ENCODE measurements at regions not wholly inside any gene's neighbourhood (a gene's known extent, or its start where the extent isn't known, plus 50 kb on each side); places are given as distances from the start of the nearest gene placed in this dataset.
"Not testable (repeated sequence)": the region's sequence is repeated elsewhere in the genome, so short reads cannot be mapped to it uniquely, and the experiment has no call there.

DNA sequence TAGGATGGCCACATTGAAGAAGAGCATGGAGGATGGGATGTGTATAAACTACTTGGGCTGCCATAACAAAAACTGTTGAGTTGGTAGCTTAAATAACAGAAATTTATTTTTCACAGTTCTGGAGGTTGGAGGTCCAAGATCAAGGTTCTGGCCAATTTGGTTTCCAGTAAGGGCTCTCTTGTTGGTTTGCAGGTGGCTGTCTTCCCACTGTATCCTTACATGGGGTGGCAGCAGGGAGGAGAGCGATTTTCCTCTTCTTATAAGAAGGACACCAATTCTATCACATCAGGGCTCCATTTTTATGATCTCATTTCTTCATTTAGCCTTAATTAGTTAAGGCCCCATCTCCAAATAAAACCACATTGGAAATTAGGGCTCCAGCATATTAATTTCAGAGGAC is 465.7 kb downstream of the GADD45G start:
- Histone ChIP-seq H3K27me3 (no peaks in the 10 kb centered on the region), H3K9me3 (no peaks in the 10 kb centered on the region), H3K36me3 (no peaks in the 10 kb centered on the region), H3K4me1 (no peaks in the 10 kb centered on the region), H3K27ac (no peak overlapping the region), H3K4me3 (no peak overlapping the region)
- intact Hi-C loops (cut with DNase I; ENCODE audit: low total_unique reads), result no loop called here
- TF ChIP-seq, protein P1, sequence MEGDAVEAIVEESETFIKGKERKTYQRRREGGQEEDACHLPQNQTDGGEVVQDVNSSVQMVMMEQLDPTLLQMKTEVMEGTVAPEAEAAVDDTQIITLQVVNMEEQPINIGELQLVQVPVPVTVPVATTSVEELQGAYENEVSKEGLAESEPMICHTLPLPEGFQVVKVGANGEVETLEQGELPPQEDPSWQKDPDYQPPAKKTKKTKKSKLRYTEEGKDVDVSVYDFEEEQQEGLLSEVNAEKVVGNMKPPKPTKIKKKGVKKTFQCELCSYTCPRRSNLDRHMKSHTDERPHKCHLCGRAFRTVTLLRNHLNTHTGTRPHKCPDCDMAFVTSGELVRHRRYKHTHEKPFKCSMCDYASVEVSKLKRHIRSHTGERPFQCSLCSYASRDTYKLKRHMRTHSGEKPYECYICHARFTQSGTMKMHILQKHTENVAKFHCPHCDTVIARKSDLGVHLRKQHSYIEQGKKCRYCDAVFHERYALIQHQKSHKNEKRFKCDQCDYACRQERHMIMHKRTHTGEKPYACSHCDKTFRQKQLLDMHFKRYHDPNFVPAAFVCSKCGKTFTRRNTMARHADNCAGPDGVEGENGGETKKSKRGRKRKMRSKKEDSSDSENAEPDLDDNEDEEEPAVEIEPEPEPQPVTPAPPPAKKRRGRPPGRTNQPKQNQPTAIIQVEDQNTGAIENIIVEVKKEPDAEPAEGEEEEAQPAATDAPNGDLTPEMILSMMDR (IDR thresholded peaks at IDR 0.05), result no peak
- no peak for TF ChIP-seq POLR2A (IDR thresholded peaks at IDR 0.05)
- no peak for DNase-seq

DNA sequence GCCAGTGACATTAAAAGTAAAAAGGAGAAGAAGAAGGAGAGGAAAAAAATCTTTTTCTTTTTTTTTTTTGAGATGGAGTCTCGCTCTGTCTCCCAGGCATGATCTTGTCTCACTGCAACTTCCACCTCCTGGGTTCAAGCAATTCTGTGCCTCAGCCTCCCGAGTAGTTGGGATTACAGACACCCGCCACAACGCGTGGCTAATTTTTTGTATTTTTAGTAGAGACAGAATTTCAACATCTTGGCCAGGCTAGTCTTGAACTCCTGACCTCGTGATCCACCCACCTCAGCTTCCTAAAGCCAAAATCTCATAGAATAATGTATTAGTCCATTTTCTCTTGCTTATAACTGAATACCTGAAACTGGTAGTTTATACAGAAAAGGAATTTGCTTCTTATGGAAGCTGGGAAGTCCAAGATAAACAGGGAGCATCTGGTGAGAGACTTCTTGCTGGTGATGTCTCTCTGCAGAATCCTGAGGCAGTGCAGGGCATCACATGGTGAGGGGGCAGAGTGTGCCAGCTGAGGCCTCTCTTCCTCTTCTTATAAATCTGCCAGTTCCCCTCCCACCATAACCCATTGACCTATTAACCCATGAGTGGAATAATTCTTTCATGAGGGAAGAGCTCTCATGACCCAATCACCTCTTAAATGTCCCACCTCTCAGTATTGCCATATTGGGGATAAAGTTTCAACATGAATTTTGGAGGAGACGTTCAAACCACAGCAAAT is 466.3 kb downstream of the GADD45G start:
- Histone ChIP-seq H3K4me3 (no peak overlapping the region), H3K27me3 (no peaks in the 10 kb centered on the region), H3K27ac (no peak overlapping the region), H3K36me3 (no peaks in the 10 kb centered on the region), H3K9me3 (no peaks in the 10 kb centered on the region), H3K4me1 (no peaks in the 10 kb centered on the region)
- intact Hi-C loops (cut with DNase I; ENCODE audit: low total_unique reads), result no loop called here
- no peak for DNase-seq
- TF ChIP-seq, protein P1 (IDR thresholded peaks at IDR 0.05), result no peak
- no peak for TF ChIP-seq POLR2A (IDR thresholded peaks at IDR 0.05)

DNA sequence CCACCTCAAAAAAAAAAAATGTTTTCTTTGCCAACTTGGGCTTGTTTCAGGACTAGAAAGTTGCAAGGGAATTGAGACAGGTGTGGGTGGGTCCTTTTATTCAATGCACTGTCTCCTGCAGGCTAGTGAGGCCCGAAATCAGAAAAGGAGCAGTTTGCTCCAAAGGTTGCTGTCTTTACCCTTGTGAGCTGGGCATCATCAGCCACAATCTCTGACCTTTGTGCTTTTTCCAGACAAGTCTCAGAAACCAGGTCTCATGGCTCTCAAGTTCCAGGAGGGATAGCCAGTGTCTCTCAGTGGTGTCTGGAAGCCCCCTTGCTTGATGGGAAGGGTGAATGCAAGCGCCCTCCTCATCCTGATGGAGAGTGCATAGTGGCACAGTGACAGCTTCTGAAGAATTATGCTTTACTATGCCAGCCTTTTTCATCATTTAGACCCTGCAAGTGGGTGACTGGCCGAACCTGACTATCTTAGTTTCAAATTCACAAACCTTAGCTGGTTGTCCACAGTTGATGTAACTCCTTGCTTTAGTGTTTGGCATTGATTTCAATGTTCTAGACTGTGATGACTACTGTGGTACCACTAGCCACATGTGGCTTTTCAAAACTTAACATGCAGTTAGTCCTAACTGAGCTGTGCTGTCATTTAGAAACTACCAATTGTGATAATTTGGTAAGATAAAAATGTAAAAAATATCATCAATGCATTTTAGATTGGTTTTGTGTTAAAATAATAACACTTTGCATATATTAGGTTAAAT is 468.6 kb downstream of the GADD45G start:
- no peaks in the 10 kb centered on the region for H3K4me1 ChIP-seq
- H3K4me3 ChIP-seq, result no peak overlapping the region
- no peak for DNase-seq
- no peak overlapping the region for H3K27ac ChIP-seq
- H3K27me3 ChIP-seq, result no peaks in the 10 kb centered on the region
- H3K36me3 ChIP-seq, result no peaks in the 10 kb centered on the region
- intact Hi-C loops (cut with DNase I; ENCODE audit: low total_unique reads), result no loop called here
- TF ChIP-seq, protein P1 (IDR thresholded peaks at IDR 0.05), result no peak
- no peak for TF ChIP-seq POLR2A (IDR thresholded peaks at IDR 0.05)
- H3K9me3 ChIP-seq, result no peaks in the 10 kb centered on the region

DNA sequence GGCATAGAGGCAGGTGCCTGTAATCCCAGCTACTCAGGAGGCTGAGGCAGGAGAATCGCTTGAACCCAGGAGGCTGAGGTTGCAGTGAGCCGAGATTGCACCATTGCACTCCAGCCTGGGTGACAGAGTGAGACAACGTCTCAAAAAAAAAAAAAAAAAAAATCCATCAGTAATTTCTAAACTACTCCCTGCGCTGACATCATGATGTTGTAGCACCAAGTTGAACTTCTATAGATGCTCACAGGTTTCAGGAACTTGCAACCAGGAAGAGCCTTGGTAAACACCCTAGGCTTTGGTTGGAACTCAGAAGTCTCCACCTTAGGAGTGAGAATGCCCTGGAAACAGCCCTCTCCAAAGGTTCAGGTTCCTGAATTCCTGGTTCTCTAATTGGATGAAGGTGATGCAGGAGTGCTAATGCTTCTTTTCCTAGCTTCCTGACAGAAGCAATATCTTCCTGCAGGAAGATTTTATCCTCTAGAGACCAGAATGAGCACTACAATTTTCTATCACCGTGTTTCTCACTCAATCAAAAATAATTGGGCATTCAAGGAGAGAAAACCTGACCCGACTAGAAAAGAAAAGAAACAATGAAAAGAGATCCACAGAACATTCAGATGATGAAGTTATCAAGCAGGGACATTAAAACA is 469.6 kb downstream of the GADD45G start:
- Histone ChIP-seq H3K9me3 (no peaks in the 10 kb centered on the region), H3K4me1 (no peaks in the 10 kb centered on the region), H3K27ac (no peak overlapping the region), H3K4me3 (no peak overlapping the region), H3K27me3 (no peaks in the 10 kb centered on the region), H3K36me3 (no peaks in the 10 kb centered on the region)
- DNase-seq, result no peak
- TF ChIP-seq, protein P1 (IDR thresholded peaks at IDR 0.05), result no peak
- intact Hi-C loops (cut with DNase I; ENCODE audit: low total_unique reads), result no loop called here

DNA sequence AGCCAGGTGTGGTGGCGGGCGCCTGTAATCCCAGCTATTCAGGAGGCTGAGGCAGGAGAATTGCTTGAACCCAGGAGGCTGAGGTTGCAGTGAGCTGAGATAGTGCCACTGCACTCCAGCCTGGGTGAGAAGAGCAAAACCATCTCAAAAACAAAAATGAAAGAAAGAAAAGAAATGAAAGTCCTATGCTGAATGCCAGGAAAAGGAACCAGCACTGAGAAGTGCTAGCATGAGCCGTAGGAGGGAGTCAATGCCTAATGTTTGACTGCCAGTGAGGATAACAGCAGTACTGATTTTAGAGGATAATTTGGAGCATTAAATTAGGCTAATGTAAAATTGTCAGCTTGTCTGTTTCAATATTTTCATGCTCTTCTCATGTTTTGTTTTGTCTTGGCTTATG is 472.8 kb downstream of the GADD45G start:
- H3K27me3 ChIP-seq; H3K9me3 ChIP-seq; H3K4me3 ChIP-seq; DNase-seq; H3K36me3 ChIP-seq; H3K27ac ChIP-seq; H3K4me1 ChIP-seq; intact Hi-C loops (cut with DNase I; ENCODE audit: low total_unique reads): not testable (repeated sequence)
